Prostate gland (tissue), 2 donors: ENCODE measurements at regions not wholly inside any gene's neighbourhood (a gene's known extent, or its start where the extent isn't known, plus 50 kb on each side); places are given as distances from the start of the nearest gene placed in this dataset.

Experiments
- POLR2A ChIP-seq: fragments of 450-650 bp; IDR thresholded peaks from one replicate; pipeline ENCODE4 v1.6.1; 2016; ENCODE audit warnings: antibody characterized with exemption, mild to moderate bottlenecking
- POLR2AphosphoS5 ChIP-seq: sonication (generic); formaldehyde crosslinking; IDR thresholded peaks from one replicate; pipeline ENCODE4 v1.6.1; 2017; ENCODE audit warnings: antibody characterized with exemption
- TF ChIP-seq, protein P1 (sequence below), 4 experiments: fragments of 200-600 bp in 2 of 4; fragments of 450-650 bp in 2 of 4; sonication (generic) in 2 of 4; IDR thresholded peaks; 1 replicate in 3 of 4; 2 replicates in 1 of 4; pipeline ENCODE4 v1.5.1; 2016 to 2019; ENCODE audit warnings: antibody characterized with exemption in 4 of 4, mild to moderate bottlenecking in 2 of 4, moderate library complexity in 2 of 4

DNA sequence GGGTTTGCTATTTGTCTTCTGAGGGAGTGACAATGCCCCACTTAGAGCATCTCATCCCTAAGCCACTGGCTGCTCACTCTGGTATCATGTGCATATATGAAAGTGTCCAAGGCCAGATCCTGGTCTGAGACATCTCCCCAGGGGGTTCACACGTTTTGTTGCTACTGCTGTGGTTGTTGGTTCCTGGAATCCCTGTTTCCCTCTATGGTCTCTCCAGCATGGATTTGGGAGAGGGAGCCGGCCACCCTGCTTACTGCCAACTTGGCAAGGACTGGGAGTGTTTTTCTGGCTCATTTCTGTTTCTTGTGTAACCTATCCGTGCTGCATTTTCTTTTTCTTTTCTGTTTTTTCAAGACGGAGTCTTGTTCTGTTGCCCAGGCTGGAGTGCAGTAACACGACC is 101.3 kb upstream of the MAX start:
- TF ChIP-seq, protein P1, sequence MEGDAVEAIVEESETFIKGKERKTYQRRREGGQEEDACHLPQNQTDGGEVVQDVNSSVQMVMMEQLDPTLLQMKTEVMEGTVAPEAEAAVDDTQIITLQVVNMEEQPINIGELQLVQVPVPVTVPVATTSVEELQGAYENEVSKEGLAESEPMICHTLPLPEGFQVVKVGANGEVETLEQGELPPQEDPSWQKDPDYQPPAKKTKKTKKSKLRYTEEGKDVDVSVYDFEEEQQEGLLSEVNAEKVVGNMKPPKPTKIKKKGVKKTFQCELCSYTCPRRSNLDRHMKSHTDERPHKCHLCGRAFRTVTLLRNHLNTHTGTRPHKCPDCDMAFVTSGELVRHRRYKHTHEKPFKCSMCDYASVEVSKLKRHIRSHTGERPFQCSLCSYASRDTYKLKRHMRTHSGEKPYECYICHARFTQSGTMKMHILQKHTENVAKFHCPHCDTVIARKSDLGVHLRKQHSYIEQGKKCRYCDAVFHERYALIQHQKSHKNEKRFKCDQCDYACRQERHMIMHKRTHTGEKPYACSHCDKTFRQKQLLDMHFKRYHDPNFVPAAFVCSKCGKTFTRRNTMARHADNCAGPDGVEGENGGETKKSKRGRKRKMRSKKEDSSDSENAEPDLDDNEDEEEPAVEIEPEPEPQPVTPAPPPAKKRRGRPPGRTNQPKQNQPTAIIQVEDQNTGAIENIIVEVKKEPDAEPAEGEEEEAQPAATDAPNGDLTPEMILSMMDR (IDR thresholded peaks at IDR 0.05): no peak
- TF ChIP-seq POLR2AphosphoS5 (no peak), POLR2A (no peak)
